ENCODE measurements at regions not wholly inside any gene's neighbourhood (a gene's known extent, or its start where the extent isn't known, plus 50 kb on each side); places are given as distances from the start of the nearest gene placed in this dataset.

DNA sequence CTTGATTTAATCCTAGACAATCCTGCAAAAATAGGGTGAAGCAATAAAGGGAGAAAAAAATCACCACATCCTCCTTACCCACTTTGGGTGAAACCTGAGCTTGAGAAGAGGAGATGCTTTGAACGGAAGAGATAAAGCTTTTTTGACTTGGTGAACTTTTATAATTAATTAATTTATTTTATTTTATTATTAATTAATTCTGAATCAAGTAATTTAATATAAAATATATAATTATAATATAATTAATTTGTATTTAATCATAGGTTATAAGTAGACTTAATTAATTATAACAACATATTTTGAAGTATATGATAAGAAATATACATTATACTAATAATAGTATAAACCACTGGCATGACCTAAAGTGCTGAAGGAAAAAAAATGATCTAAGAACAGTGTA lies 2164.8 kb downstream of the LRRC4C start:
- no peak for DNase-seq (ENCODE audit: low read depth, low spot score)

GRCh38 chr11:39288011-39288410 lies 2171.4 kb downstream of the LRRC4C start:
- no peak for DNase-seq (ENCODE audit: low read depth, low spot score)

DNA sequence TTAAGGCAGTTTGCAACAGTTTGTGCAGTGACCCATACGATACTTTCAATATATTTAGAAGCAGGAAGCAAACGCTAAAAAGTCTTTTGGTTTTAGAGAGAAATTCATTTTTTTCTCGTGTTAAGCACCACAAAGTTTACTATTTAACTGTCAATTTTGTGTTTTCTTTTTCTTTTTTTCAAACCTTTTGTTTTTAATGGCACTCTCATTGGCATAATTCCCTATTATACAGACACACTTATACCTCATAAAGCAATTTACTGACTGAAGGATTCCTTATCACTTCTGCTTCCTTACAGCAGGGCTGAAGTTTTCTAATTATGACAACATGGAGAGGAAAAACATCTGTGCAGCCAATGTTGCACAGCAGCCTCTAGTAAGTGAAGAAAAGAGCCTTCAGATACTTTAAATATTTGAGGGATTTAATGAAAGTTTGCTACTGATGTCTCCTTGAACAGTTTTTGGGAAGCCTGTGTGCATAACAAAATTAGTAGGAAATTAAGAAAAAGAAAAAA lies 2191.2 kb downstream of the LRRC4C start:
- DNase-seq (ENCODE audit: low read depth, low spot score): no peak

DNA sequence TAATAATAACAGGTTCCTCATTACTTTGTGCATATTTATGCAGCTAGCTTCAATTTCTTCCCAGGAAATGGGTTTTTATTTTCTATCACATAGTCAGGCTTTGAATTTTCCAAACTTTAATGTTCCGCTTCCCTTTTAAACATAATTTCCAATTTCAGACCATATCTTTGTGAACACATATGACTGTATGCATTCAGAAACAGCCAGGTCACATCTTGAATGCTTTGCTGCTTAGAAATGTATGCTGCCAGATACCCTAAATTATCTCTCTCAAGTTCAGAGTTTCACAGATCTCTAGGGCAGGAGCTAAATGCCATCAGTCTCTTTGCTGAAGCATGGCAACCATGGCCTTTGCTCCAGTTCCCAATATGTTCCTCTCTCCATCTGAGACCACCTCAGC lies 2203.8 kb downstream of the LRRC4C start:
- no peak for DNase-seq (ENCODE audit: low read depth, low spot score)

DNA sequence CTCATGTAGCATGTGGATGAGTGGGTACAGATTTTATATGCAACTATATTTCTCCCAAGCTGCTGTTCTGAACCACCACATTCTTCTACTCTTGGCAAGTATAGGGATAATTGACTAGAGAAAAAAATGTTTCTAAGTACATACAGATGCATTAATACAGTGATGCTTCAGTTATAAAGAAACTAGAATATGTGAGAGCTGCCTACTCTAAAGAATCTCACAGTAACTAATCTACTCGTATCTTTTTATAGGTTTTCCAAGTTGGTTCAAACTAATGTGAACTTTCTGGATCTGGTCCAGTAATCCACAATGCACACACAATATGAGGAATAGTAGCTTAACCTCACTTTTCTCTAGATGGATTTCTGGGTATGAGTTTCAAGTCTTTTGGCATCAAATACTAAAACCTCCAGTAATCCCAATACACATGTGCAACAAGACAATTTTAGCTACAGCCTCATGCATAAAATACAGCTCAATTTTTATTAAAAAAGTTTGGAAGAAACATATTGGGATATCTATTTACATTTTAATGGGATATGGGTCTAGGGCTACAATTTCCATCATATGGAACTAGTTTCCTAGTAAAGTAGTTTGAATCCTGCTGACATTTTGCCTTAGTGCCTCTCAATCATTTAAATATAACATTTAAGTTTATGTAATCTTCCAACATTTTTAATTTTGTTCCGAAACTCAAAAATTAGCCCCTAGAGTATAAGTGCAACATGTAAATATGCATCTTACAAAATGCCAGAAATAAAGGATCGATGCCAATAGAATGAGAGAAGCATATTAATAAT lies 2209.7 kb downstream of the LRRC4C start:
- no peak for DNase-seq (ENCODE audit: low read depth, low spot score)

- DNase-seq (ENCODE audit: low read depth, low spot score): no peak
Observed at GRCh38 chr11:39247570-39248137, 2211.8 kb downstream of the LRRC4C start.

- DNase-seq (ENCODE audit: low read depth, low spot score): no peak
Observed at GRCh38 chr11:39239553-39239952, 2219.9 kb downstream of the LRRC4C start.

- DNase-seq (ENCODE audit: low read depth, low spot score): no peak
Observed at GRCh38 chr11:39236916-39237315, 2222.5 kb downstream of the LRRC4C start.

- DNase-seq (ENCODE audit: low read depth, low spot score): no peak
Observed at GRCh38 chr11:39221550-39222138, 2237.8 kb downstream of the LRRC4C start.

GRCh38 chr11:39220501-39221230 lies 2238.8 kb downstream of the LRRC4C start:
- no peak for DNase-seq (ENCODE audit: low read depth, low spot score)

GRCh38 chr11:39220069-39220468 lies 2239.4 kb downstream of the LRRC4C start:
- DNase-seq (ENCODE audit: low read depth, low spot score): no peak

- DNase-seq (ENCODE audit: low read depth, low spot score): no peak
Observed at GRCh38 chr11:39209981-39210380, 2249.5 kb downstream of the LRRC4C start.

- DNase-seq (ENCODE audit: low read depth, low spot score): no peak
Observed at GRCh38 chr11:39205236-39205995, 2254.0 kb downstream of the LRRC4C start.

GRCh38 chr11:39192671-39193070 lies 2266.8 kb downstream of the LRRC4C start:
- no peak for DNase-seq (ENCODE audit: low read depth, low spot score)

GRCh38 chr11:39190751-39191150 lies 2268.7 kb downstream of the LRRC4C start:
- DNase-seq (ENCODE audit: low read depth, low spot score): no peak

DNA sequence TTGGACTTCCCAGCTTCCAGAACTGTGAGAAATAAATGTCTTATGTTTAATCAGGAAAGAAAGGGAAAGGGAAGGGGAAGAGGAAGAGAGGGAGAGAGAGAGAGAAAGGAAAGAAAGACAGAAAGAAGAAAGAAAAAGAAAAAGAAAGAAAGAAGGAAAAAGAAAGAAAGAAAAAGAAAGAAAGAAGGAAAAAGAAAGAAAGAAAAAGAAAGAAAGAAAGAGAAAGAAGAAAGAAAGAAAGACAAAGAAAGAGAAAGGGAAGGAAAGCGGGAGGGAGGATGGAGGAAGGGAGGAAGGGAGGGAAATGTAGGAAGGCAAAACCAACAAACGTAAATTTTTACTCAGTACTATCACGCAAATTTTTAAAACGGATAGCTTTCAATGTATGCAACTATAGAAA lies 2281.8 kb downstream of the LRRC4C start:
- DNase-seq (ENCODE audit: low read depth, low spot score): no peak

DNA sequence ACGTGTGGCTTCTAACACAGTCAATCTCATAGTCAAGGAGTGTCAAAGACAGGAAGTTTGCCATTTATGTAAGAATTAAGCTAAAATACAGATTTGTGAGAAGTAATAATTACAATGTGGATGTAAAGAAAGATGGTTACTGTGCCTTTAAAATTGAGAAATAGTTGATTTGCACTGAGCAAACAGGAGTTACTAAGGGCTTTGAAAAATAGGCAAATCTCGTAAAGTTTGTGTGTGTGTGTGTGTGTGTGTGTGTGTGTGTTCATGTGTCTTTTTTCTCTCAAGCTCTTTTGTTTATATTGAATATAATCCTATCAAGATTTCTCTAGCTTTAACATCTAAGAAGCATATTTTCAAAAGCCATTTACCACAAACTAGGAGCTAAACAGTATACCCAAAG lies 2284.5 kb downstream of the LRRC4C start:
- no peak for DNase-seq (ENCODE audit: low read depth, low spot score)

DNA sequence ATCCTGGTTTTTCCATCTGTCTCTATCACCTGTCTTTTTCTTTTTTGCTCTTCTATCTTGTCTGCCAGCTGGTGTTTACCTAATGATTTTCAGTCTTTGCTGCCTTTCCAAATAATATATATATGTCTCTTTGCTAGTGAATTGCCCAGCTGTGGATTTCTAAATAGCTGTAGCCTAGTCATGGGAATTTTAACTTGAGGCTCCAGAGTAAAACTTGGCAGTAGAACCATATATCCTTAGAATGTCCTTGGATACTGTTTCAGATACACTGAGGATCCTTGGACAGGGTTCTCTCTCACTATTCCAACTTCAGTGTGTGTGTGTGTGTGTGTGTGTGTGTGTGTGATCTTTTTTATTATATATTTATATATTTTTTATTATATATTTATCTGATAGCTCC lies 2285.3 kb downstream of the LRRC4C start:
- no peak for DNase-seq (ENCODE audit: low read depth, low spot score)

DNA sequence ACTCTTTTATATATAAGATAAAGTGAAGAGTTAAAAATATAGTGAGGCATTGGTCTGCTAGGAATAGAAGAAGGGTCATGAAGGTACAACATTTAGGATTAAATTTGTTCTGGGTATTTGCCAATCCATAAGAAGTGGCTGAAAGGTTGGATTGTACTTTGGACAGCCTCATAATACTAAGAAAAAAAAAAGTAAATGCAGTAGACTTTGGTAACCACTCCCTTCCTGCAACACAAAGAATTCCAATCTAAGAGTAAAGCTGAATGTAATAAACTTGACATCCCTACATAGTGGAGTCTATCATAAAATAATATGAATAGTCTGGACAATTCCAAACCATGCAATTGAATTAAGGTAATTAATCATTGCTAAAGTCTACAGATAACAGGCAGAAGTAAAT lies 2294.4 kb downstream of the LRRC4C start:
- no peak for DNase-seq (ENCODE audit: low read depth, low spot score)

DNA sequence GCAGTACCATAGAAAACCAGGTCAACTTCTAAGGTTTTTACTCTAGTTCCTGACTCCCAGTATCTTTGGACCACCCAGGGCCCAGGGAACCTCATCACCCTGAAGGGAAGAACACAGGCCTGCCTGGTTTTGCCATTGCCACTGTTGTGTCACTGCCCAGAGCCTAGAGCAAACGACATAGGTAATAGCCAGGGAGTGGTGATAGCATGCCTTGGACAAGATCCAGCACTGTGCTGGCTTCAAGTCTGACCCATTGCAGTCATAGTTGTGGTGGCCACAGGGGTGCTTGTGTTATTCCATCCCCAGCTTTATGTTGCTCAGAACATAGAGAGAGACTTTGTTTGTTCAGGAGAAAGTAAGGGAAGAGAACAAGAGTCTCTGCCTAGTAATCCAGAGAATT lies 2310.2 kb downstream of the LRRC4C start:
- DNase-seq (ENCODE audit: low read depth, low spot score): no peak

DNA sequence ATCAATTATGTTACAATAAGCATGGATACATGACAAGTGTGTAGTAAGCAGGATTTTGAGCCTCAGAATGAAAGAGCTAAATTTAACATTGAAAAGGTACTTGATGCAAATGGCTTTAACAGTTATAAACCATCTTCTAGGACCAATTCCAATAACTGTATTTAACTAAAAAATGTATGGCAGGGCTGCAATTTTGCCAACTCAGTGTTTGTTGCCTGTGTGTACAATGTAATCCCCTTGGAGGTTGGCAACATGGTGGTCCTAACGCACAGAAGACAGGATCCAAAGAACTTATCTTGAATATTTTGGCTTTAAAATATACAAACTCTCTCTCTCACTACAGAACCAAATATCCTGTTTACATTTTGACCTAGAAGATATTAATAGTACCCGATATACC lies 2314.1 kb downstream of the LRRC4C start:
- DNase-seq (ENCODE audit: low read depth, low spot score): no peak
